HepG2 (cell line): ENCODE measurements at regions not wholly inside any gene's neighbourhood (a gene's known extent, or its start where the extent isn't known, plus 50 kb on each side); places are given as distances from the start of the nearest gene placed in this dataset.

Experiments used
- ATRX ChIP-seq: sonication (generic); formaldehyde crosslinking; IDR thresholded peaks from 2 replicates; pipeline ENCODE4 v1.4.0; 2020; ENCODE audit warnings: missing genetic modification reagents, borderline replicate concordance
- EP300 ChIP-seq, 3 experiments: sonication (generic) in 1 of 3; formaldehyde crosslinking in 1 of 3; IDR thresholded peaks; 2 replicates each; pipeline versions ENCODE4 v1.5.1 to v1.6.1; 2011 to 2020; ENCODE audit warnings: low read depth in 2 of 3, low read length in 2 of 3, borderline replicate concordance in 1 of 3, improper control_type of control experiment in 1 of 3, mild to moderate bottlenecking in 1 of 3, missing genetic modification reagents in 1 of 3, moderate library complexity in 1 of 3
- GTF2F1 ChIP-seq: fragments of 150-350 bp; IDR thresholded peaks from 2 replicates; pipeline ENCODE4 v1.6.1; 2014; ENCODE audit warnings: low read length
- MTA1 ChIP-seq: sonication (generic); formaldehyde crosslinking; IDR thresholded peaks from 2 replicates; pipeline ENCODE4 v1.4.0; 2020; ENCODE audit warnings: missing genetic modification reagents, mild to moderate bottlenecking, borderline replicate concordance
- NONO ChIP-seq, 2 experiments: fragments of 450-650 bp in 1 of 2; sonication (generic) in 1 of 2; formaldehyde crosslinking in 1 of 2; IDR thresholded peaks in 1 of 2; conservative IDR thresholded peaks in 1 of 2; 2 replicates each; pipeline versions ENCODE4 v1.6.1 to v1.8.0; 2017 to 2022; ENCODE audit warnings: mild to moderate bottlenecking in 1 of 2, missing genetic modification reagents in 1 of 2, moderate library complexity in 1 of 2
- PHB2 ChIP-seq: fragments of 450-650 bp; IDR thresholded peaks from 2 replicates; pipeline ENCODE4 v1.6.1; 2018; ENCODE audit not compliant: partially characterized antibody
- POLR2A ChIP-seq, 2 experiments: IDR thresholded peaks; 2 replicates each; pipeline ENCODE4 v1.6.1; 2011; ENCODE audit warnings: low read depth in 2 of 2, low read length in 2 of 2, mild to moderate bottlenecking in 1 of 2, moderate library complexity in 1 of 2; ENCODE audit not compliant: insufficient read depth in 1 of 2
- POLR2AphosphoS5 ChIP-seq: IDR thresholded peaks from 2 replicates; pipeline ENCODE4 v1.6.1; 2012; ENCODE audit warnings: low read depth, low read length
- RAD21 ChIP-seq: fragments of 450-650 bp; formaldehyde crosslinking; IDR thresholded peaks from 2 replicates; pipeline ENCODE4 v1.5.0; 2020; ENCODE audit warnings: mild to moderate bottlenecking
- SP2 ChIP-seq: sonication (generic); formaldehyde crosslinking; IDR thresholded peaks from 2 replicates; pipeline ENCODE4 v1.5.1; 2020; ENCODE audit warnings: mild to moderate bottlenecking, missing genetic modification reagents
- SRSF1 ChIP-seq: fragments of 200-400 bp; formaldehyde crosslinking; optimal IDR thresholded peaks from 2 replicates; pipeline ENCODE3; 2017; ENCODE audit warnings: mild to moderate bottlenecking, low read depth, low read length, moderate library complexity
- STAG1 ChIP-seq: sonication (generic); formaldehyde crosslinking; IDR thresholded peaks from 2 replicates; pipeline ENCODE4 v1.4.0; 2020; ENCODE audit warnings: missing genetic modification reagents
- ZNF274 ChIP-seq: sonication (generic); formaldehyde crosslinking; IDR thresholded peaks from 2 replicates; pipeline ENCODE4 v1.5.1; 2020; ENCODE audit warnings: mild to moderate bottlenecking, missing genetic modification reagents
- TF ChIP-seq, protein P1 (sequence below): sonication (generic); formaldehyde crosslinking; IDR thresholded peaks from 2 replicates; pipeline ENCODE4 v1.5.0; 2020; ENCODE audit warnings: mild to moderate bottlenecking, missing genetic modification reagents

DNA sequence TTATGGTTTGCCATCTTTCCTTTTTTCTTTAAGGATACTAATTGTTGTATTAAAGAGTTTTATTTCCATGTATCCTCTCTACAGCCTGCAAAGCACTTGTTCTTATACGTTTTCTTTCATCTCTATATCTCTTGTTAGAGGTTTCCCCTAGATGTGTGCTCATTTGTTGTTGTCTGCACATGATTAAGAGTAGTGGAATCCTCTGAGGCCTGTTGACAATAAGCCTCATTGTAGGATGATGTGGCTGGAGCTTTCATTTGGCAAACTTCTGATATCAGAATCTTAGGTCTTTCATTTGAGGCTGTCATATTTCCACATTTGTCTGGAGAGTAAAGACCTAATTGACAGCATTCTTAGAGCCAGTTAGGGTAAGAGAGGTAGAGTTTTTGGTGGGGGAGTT is 506.0 kb downstream of the DIPK2A start:
- TF ChIP-seq EP300 (IDR thresholded peaks at IDR 0.05; ENCODE audit: low read depth in 2 of 2, low read length in 2 of 2) (no peak), EP300 (CRISPR knock-in tag; IDR thresholded peaks at IDR 0.05; ENCODE audit: borderline replicate concordance) (no peak), NONO (IDR thresholded peaks at IDR 0.05) (no peak), NONO (CRISPR knock-in tag; conservative IDR thresholded peaks at IDR 0.05) (no peak), PHB2 (no peak), MTA1 (CRISPR knock-in tag) (no peak), GTF2F1 (no peak), ZNF274 (CRISPR knock-in tag) (no peak), SP2 (CRISPR knock-in tag) (no peak), STAG1 (CRISPR knock-in tag) (no peak), POLR2A (IDR thresholded peaks at IDR 0.05; ENCODE audit: insufficient read depth in 1 of 2, low read depth in 2 of 2, low read length in 2 of 2) (no peak), RAD21 (CRISPR knock-in tag) (no peak), POLR2AphosphoS5 (no peak), SRSF1 (no peak), ATRX (CRISPR knock-in tag) (no peak)
- TF ChIP-seq, protein P1, sequence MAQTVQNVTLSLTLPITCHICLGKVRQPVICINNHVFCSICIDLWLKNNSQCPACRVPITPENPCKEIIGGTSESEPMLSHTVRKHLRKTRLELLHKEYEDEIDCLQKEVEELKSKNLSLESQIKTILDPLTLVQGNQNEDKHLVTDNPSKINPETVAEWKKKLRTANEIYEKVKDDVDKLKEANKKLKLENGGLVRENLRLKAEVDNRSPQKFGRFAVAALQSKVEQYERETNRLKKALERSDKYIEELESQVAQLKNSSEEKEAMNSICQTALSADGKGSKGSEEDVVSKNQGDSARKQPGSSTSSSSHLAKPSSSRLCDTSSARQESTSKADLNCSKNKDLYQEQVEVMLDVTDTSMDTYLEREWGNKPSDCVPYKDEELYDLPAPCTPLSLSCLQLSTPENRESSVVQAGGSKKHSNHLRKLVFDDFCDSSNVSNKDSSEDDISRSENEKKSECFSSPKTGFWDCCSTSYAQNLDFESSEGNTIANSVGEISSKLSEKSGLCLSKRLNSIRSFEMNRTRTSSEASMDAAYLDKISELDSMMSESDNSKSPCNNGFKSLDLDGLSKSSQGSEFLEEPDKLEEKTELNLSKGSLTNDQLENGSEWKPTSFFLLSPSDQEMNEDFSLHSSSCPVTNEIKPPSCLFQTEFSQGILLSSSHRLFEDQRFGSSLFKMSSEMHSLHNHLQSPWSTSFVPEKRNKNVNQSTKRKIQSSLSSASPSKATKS (CRISPR knock-in tag), result no peak
